HT-29 (cell line): ENCODE measurements at regions not wholly inside any gene's neighbourhood (a gene's known extent, or its start where the extent isn't known, plus 50 kb on each side); places are given as distances from the start of the nearest gene placed in this dataset.
"Not testable (repeated sequence)": the region's sequence is repeated elsewhere in the genome, so short reads cannot be mapped to it uniquely, and the experiment has no call there.

Experiments
- DNase-seq: peaks from one replicate; pipeline ENCODE4 v3.0.0-alpha.2; 2015; ENCODE audit warnings: low spot score

DNA sequence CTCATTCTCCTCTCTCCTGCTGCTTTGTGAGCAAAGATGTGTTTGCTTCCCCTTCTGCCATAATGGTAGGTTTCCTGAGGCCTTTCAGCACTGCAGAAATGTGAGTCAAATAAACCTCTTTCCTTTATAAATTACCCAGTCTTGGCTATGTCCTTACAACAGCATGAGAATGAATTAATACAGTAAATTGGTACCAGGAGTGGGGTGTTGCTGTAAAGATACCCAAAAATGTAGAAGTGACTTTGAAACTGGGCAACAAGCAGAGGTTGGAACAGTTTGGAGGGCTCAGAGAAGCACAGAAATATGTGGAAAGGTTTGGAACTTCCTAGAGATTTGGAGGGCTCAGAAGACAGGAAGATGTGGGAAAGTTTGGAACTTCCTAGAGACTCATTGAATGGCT lies 388.7 kb upstream of the GHITM start:
- no peak for DNase-seq

DNA sequence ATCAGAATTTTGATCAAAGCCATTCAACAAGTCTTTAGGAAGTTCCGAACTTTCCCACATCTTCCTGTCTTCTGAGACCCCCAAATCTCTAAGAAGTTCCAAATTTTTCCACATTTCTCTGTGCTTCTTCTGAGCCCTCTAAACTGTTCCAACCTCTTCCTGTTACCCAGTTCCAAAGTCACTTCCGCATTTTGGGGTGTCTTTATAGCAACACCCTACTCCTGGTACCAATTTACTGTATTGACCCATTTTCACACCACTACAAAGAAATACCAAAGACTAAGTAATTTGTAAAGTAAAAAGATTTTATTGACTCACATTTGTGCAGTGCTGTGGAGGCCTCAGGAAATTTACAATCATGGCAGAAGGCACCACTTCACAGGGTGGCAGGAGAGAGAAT lies 385.8 kb upstream of the GHITM start:
- no peak for DNase-seq

DNA sequence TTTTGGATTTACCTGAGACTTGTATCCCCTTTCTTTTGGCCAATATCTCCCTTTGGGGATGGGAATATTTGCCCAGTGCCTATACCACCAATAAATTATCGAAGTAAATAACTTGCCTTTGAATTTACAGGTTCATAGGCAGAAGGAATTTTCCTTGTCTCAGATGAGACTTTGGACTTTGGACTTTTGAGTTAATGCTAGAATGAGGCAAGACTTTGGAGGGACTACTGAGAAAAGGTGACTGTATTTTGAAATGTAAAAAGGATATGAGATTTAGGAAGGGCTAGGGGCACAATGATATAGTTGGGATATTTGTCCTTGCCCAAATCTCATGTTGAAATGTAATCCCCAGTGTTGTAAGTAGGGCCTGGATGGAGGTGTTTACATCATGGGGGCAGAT lies 384.5 kb upstream of the GHITM start:
- no peak for DNase-seq

DNA sequence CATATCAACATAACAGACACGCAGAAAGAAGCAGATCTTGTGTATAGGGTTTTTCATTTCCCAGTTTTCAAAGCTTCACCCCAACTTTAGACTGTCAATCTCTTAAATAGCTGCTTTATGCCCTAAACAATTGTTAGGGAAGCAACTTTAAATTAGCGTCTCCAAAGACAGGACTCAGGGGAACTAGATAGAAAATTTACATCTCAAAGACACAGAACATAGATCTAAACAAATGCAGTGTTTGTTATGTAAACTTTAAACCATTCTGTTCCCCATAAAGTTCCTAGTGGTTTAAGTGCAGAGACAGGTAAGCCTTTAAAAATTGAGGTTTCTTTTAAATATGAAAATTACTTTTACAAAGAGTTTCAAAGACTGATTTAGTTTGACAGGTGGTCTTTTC lies 379.2 kb upstream of the GHITM start:
- DNase-seq: no peak

DNA sequence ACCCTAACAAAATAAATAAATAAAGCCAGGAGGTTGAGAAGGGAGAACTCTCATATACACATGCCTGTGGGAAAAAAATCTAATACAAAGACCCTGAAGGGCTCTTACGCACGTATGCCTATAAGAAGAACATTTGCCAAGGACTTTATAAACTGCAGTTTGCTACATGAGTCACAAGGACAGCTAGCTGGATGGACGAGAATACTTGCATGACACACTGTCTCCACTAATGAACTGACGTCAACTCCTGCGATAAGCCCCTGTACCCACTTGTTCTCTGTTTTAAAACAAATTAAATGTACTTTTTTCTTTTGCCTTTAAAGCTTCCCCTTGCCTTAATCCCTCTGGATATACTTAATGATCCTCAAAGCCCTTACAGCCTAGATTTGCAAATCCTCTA lies 374.6 kb upstream of the GHITM start:
- DNase-seq: no peak

DNA sequence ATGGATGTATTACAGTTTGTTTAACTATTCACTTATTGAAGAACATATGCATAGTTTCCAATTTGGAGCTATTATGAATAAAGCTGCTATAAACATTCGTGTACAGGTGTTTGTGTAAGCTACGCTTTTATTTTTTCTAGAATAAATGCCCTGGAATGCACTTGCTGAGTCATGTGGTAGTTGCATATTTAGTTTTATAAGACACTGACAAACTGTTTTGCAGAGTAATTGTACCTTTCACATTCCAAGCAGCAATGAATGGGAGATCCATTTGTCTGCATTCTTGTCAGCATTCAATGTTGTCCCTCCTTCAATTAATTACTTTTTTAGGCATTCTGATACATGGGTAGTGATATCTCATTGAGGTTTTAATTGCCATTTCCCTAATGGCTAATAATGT lies 373.6 kb upstream of the GHITM start:
- DNase-seq: no peak

DNA sequence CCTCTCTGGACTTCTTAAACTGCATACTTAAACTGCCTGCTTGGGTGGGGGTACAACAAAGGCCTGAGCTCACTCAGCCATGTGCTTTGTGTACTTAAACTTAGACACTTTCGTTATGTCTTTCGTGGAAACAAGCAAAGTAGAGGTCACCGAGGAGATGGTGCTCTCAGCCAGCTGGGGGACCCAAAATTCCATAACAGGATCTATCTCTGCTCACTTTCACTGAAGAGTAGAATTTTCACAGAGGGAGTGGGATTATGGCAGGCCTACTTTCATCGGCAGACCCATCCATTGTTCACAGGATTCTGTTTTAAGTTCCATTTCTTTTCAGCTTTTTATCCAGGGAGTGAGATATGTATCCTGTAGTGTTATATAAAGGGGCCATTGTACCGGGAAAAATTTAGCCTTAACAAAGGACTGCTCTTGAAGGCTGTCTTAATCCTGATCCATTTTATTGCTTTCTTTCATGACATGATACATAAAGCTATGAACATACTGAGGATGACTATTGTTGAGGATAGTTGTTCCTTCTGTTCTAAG lies 370.0 kb upstream of the GHITM start:
- DNase-seq: no peak

DNA sequence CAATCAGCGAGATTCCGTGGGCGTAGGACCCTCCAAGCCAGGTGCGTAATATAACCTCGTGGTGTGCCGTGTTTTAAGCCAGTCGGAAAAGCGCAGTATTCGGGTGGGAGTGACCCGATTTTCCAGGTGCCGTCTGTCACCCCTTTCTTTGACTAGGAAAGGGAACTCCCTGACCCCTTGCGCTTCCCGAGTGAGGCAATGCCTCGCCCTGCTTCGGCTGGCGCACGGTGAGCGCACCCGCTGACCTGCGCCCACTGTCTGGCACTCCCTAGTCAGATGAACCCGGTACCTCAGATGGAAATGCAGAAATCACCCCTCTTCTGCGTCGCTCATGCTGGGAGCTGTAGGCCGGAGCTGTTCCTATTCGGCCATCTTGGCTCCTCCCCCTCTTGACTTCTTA lies 352.6 kb upstream of the GHITM start:
- not testable (repeated sequence) for DNase-seq

DNA sequence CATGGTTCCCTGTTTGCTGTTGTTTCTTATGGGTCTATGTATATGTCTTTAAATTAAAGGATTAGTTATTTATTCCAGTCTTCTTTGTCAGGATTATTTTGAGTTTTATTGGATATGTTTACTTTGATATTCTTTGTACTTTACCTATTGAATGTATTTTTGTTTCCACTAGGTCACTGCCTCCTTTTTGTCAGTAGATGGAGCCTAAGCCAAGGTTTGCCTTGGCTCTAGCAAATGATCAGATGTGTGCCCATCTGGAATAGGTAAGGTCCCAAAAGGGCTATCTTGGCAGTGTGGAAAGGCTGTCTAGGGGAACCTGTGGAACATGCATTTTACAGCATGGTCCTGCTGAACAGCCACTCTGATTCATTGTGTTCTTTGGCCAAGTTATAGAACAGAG lies 337.3 kb upstream of the GHITM start:
- peak; percentile 8 for DNase-seq

DNA sequence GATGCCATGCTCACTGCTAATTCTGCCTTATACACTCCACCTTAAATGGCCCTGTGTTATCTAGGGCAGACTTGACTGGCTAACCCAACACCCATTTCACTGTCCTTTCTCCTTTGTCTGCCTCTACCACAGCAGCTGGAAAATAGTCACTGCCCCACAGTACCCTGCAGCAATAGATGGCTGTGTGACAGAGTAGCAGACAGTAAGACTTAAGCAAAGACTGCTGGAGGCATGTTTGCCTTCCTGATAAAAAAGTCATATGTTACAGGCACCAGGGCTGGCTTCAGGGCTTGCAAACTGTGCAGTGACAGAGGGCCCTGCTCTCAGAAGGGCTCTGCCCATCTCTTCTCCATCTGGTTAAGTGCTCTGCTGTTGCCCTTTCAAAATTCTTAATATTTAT lies 332.6 kb upstream of the GHITM start:
- no peak for DNase-seq

DNA sequence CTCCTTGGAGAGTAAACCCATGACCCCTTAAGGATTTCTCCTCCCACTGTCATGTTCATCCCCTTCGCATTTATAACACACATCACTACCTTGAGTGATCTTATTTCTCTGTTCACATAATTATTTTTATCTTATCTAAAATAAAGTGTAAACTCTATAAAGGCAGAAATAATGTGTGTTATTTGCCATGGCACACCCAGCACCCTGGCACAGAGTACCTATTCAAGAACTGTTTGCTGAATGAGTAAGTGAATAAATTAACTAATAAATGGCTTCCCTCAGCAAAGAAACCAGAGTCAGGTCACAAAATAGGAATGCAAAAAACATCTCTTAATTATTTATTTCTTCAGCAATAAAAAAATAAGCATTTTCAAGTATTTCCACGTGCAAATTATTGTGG lies 330.3 kb upstream of the GHITM start:
- DNase-seq: no peak

DNA sequence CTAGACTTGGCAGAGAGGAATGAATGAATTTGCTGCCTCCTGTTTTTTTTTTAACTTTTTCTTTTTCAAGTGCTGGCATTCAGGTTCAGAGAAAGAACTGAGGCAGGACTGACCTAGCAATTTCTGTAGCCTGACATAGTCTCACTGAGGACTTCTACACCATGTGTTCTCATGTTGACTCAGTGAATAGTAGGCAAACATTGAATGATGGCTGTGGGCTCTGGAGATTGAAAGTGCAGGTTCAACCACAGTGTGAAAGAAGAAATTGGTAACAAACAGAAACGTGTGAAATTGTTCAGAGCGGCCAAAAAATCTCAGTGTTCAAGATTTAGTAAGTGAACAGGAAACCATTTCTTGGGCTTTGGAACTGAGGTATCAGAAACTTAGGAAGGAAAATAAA lies 322.4 kb upstream of the GHITM start:
- DNase-seq: no peak

DNA sequence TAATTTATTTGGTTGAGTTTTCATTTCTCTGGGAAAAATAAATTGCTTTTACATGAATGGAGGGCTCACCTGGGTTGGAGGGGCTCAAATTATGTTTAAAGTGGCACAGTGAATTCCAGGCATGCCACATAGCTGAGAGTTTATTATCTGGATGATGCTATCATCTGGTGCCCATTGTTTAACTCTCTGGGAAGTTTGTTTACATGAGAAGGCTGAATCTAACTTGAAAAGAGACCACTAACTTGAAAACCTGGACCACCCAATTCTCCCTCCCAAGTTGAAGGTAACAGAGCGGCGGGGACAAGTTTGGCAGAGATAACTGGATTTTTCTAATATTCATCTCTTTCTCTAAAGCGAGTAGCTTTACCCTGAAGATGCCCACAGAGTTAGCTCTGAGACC lies 321.5 kb upstream of the GHITM start:
- no peak for DNase-seq

DNA sequence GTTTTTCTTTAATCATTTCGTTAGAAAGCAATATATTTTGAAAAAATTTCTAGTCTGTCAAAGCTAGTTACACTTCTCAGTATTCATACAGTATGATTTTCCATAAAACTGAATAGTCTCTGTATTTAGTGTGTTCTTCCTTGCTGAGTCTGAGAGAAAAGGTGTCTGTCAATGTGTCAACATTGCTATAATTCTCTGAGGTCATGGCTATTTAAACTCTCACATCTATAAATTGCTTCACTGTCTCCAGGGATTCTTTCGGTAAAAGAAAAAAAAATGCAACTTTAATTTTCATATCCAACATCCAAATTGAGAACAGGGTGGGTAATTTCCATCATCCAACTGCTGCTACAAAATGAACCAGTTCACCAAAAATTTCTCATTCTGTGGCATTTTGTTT lies 319.7 kb upstream of the GHITM start:
- no peak for DNase-seq

DNA sequence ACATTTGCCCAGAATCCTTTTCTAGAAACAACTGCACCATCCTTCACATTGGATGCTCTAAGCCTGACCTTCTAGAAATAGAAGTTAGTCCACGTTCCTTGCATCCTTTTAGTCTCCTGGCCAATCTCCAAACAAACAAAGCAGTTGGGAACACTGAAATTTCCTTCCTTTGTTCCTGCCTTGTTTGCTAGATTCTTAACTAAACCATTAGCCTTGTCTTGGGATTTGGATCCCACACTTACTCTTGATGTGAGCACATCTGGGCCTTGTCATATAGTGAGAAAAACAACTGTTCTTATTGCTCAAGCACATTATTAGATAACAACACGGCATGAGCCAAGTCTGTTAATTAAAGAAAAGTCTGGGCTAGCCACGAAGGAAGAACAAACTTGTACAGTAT lies 319.3 kb upstream of the GHITM start:
- DNase-seq: no peak

DNA sequence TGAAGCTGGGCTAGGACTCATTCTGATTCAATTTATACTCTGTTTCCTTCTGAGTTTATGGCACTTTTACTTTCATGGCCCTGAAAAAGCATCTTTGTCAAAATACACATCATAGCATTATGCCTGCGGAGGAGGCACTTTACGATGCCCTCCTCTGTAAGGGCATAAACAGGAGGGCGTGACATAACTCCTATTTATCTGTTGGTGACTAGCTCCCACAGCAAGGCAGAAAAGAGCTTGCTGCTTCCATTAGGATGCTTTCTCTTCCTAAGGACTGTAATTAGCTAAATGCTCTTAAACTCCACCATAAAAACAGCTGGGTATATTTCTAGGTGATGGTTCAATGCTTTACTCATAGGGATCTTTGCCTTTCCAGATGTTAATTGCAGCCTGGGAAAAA lies 315.2 kb upstream of the GHITM start:
- no peak for DNase-seq

DNA sequence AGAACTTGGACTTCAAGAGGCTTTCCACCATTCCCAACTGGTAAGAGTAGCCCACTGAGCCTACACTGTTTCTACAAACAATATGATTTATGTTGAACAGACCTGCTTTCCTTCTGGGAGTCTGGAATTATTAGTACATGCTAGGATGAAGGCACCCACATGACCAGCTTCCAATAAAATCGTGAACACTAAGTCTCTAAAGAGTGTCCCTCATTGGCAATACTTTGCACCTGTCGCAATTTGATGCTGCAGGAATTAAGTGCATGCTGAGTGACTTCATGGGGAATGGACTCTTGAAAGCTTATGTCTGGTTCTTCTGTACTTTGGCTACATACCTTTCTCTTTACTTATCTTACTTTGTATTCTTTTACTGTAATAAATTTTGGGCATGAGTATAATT lies 305.2 kb upstream of the GHITM start:
- no peak for DNase-seq

DNA sequence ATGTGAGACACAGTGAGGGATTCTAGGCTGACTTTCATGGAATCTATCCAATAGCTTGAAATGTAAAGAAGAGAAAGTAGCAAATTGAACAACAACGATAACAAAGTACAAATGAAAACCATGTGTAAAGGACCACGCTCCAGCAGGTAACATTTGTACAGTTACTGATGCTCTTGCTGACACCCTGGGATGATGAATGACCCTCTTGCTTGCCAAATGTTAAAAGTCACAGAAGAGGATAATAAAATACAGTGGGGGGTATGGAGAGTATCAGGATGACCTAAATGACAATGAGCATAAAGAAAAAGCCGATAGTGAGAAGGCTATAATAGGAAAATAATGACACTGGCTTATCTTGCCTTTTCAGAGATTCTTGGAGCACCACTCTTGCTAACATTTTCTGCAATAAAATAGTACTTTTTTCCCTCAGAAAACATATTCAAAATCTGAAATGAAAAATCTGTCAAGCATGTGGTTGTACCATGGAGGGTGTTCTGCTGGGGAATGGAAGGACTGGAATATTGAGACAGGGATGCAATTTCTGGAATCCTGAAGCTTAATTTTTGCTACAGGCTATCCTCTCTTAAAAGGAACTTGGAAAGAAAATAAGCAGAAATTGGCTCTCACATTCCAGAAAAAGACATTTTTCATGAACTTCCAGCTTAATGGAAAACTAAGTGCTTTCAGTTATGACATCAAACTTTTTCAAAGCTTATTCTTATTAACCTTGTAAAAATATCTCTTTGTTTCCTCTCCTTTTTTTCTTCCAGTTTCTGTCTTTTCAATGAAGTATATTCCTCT lies 303.2 kb upstream of the GHITM start:
- DNase-seq: no peak

DNA sequence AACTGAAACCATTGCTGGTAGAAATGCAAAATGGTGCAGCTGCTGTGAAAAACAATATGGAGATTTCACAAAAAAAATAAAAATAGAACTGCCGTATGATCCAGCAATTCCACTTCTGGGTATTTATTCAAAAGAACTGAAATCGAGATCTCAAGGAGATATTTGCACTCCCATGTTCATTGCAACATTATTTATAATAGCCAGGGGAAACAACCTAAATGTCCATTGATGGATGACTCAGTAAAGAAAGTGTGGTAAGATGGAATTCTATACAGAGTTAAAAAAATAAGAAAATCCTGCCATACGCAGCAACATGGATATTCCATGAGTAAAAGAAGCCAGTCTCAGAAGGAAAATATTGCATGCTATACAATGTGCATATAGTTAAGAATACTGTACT lies 290.6 kb upstream of the GHITM start:
- no peak for DNase-seq

DNA sequence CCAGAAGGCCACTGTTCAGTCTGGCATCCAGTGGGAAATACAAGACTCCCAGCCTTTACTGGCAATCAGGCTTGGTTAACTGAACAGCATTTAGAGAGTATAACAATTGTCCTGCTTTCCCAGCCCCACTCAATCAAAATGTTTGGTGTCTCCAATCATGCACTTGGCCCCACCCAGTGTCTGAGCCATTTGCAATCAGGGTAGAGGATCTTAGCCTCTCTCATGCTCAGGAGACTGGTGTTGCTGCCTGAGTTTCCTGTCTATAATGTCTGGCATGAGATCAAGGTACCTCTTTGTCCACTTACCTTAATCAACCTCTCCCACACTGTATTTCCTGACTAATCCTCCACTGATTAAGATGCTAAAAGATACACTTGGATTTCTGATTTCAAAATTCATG lies 290.2 kb upstream of the GHITM start:
- DNase-seq: no peak

DNA sequence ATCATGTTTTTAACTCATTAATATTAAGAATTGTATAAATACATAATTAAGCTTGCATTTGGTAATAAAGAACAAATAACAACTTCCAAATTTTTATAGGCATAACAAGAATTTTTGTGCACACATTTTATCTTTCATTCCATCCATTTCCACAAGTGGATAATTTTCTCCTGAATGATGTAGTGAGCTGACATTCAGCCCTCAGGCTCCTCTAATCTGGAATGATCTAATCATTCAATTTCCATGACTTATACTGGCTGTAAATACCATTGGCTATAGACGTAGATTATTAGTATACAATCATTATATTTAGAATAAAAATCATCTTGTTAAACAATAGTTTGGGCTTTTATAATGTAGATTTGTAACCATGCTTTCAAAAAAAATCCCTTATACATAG lies 287.2 kb upstream of the GHITM start:
- no peak for DNase-seq

DNA sequence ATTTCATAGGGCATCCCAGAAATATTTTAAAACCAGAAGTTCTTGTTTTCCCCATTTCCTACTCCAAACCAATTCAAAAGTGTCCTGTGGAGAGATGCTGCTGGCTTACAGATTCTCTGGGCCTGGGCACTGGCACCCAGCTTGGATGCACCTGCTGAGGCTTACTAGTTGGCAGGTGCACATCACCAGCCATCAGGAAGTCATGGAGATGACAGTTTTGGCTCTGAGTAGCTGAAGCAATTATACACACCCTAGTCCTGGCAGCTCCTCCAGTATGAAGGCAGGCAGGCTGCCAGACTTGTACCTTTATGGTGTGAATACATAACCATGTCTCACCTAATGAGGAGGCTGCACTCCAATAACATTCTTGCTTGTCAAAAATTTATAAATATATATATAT lies 276.6 kb upstream of the GHITM start:
- DNase-seq: no peak

DNA sequence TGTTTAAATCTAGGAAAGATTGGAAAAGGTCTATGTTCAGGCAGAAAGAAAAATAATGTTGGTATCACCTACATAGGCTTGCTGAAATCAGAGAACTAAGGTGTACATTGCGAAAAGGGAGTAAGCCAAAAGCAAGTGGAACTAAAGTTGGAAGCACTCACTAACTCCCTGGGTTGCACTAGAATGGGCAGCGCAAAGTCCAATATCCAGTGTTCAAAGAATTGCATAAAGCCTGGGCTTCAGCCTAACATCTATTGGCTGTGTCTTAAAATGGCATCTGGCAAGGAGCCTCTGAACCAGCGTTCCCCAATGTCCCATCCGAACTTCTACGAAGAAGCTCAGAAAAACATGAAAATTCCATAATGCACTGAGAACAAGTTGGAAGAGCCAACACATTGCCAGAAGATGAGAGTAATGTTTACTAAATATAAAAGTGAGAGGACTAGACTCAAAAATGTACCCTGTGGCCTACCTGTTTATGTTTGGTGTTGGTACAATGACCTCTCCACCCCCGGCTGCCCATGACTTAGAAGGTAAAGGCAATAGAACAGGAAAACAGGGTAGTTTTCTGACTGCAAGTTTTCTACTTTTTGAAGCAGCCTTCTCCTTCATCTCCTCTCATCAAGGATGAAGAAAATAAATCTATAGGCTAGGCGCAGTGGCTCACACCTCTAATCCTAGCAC lies 275.9 kb upstream of the GHITM start:
- DNase-seq: no peak
